Activated effector memory CD4-positive, alpha-beta T cell treated with Interleukin-2 at 50 U/mL for 16 hours (primary cell): ENCODE measurements at regions not wholly inside any gene's neighbourhood (a gene's known extent, or its start where the extent isn't known, plus 50 kb on each side); places are given as distances from the start of the nearest gene placed in this dataset.

Source experiments
- DNase-seq: peaks from one replicate; pipeline ENCODE4 v3.0.0-alpha.2; 2020

GRCh38 chr9:29659736-29660135 lies 2086.5 kb upstream of the C9orf72 start:
- no peak for DNase-seq

- no peak for DNase-seq
Measured at GRCh38 chr9:29668732-29669131, 2095.5 kb upstream of the C9orf72 start.

- no peak for DNase-seq
Measured at GRCh38 chr9:29669613-29670012, 2096.3 kb upstream of the C9orf72 start.

- DNase-seq: no peak
Measured at GRCh38 chr9:29685531-29685930, 2112.2 kb upstream of the C9orf72 start.

- no peak for DNase-seq
Measured at GRCh38 chr9:29691145-29691544, 2117.9 kb upstream of the C9orf72 start.

DNA sequence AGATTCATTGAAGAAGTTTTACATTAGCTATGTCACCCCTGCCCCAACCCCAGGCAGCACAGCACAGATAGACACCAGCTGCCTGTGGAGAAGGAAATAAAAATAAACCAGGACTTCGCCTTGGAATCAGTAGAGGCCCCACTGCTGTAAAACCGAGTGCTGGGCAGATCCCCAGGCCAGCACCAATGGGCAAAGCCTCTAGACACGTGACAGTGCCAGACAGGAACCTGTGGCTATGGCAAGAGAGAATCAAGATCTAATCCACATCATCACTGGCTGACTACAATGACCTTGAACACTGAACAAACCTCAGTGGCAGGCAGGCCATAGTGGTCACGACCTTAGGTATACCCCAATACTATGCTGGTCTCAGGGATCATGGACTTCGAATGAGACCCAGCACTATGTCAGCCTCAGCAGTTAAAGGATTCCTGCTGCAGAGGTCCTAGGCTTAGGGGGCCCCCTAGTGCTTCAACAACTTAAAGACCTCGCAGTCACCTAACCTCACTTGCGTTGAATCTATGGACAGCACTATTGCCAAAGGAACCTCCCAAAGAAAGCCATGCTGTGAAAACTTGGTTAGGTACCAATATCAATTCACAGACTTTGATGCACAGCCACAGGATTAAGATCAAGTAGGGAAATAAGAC lies 2118.6 kb upstream of the C9orf72 start:
- DNase-seq: no peak

- DNase-seq: no peak
Measured at GRCh38 chr9:29697011-29697410, 2123.7 kb upstream of the C9orf72 start.

- DNase-seq: no peak
Measured at GRCh38 chr9:29701559-29701958, 2128.3 kb upstream of the C9orf72 start.

DNA sequence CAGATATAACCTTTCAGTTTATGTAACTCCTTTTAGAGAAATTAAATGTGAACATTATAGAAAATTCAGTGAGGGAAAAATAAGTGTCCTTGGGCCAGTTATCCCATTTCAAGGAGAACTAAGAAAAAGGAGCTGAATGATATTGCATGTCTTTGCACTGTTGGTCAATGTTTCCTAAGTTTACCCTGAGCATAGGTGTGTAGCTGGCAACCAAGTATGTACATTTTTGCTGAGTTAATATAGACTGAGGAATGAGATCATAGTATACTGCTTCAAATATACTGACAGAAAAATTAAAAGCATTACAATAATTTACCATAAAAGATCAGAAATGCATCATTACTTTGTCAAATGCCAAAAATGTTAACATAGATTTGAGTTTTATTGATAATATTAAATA lies 2128.7 kb upstream of the C9orf72 start:
- DNase-seq: no peak

- DNase-seq: no peak
Measured at GRCh38 chr9:29714860-29715259, 2141.6 kb upstream of the C9orf72 start.

- no peak for DNase-seq
Measured at GRCh38 chr9:29717631-29718030, 2144.3 kb upstream of the C9orf72 start.

GRCh38 chr9:29730163-29730562 lies 2156.9 kb upstream of the C9orf72 start:
- DNase-seq: no peak

DNA sequence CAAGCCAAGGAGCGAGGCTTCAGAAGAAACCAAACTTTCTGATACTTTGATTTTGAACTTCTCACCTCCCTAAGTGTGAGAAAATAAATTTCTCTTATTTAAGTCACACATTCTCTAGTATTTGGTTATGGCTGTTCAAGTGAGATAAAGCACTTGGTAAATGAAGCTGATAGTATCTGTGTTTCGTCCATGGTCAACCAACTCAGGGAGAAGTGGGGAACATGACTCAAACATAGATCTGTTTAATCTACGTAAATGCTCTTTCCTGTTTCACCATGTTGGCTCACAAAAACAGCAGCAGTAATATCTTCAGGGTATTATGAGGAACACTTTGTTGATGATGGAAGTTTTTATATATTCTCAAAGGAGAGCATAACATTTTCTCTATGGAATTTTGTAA lies 2167.2 kb upstream of the C9orf72 start:
- no peak for DNase-seq

GRCh38 chr9:29741169-29741568 lies 2167.9 kb upstream of the C9orf72 start:
- DNase-seq: no peak

- no peak for DNase-seq
Measured at GRCh38 chr9:29750062-29750461, 2176.8 kb upstream of the C9orf72 start.

- DNase-seq: no peak
Measured at GRCh38 chr9:29751226-29751625, 2177.9 kb upstream of the C9orf72 start.

- no peak for DNase-seq
Measured at GRCh38 chr9:29753638-29754037, 2180.4 kb upstream of the C9orf72 start.

DNA sequence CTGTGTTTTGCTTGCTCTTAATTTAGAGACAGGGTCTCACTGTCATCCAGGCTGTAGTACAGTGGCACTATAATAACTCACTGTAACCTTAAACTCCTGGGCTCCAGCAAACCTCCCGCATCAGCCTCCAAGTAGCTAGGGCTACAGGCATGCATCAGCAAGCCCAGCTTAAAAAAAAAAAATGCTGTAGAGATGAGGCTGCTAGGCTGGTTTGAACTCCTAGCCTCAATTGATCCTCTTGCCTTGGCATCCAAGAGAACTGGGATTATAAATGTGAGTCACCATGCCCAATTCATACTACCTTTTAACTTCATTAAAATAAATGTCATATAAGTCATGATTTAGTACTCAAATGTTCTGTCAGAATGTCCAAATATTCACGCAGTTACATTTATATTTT lies 2195.7 kb upstream of the C9orf72 start:
- no peak for DNase-seq

GRCh38 chr9:29773676-29774075 lies 2200.4 kb upstream of the C9orf72 start:
- no peak for DNase-seq

DNA sequence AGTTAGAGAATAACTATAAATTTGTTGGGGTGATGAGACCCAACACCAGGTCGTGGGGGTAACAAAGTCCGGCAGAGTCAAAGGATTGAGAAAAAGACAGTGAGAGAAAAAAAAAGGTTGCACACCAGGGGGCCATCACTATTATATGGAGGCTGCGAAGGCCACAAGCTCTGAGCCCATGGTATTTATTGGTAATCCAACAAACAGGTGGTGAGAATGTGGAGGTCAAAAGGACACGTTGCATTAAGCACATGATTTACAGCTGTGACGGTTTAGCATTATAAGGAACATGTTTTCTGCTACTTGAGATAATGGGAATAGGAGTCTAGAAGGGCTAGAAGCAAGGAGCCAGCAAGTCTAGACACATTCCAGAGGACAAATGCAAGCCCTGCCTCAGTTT lies 2202.2 kb upstream of the C9orf72 start:
- no peak for DNase-seq

DNA sequence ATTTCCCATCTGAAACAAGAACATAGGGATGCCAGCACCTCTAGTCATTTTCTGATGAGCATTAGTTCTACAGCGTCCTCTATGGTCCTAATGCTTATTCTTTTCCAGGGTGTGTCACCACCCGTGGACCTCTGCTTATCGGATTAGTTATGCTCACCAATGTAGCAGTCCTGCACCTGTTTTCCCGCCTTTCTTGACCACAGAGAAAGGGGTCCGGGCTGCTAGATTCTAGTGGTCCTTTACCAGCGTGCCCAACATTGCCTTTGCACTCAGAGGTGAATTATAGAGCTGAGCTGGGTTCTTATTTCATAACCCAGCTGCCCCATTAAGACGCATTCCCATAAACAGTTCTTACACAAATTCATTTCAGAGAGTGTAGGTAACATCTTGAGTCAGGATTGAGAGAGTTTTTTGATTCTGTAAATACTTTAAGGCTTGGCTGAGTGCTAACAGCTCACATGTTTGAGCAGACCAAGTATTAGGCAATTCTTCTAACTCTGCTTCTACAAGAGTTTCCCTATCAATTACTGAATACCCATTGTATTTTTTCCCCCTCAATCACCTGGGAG lies 2205.1 kb upstream of the C9orf72 start:
- no peak for DNase-seq

- DNase-seq: no peak
Measured at GRCh38 chr9:29793970-29794369, 2220.7 kb upstream of the C9orf72 start.

- no peak for DNase-seq
Measured at GRCh38 chr9:29796291-29796952, 2223.1 kb upstream of the C9orf72 start.

GRCh38 chr9:29798599-29798998 lies 2225.3 kb upstream of the C9orf72 start:
- no peak for DNase-seq

GRCh38 chr9:29799227-29799626 lies 2225.9 kb upstream of the C9orf72 start:
- no peak for DNase-seq
